HG03378 (cell line): ENCODE measurements at regions not wholly inside any gene's neighbourhood (a gene's known extent, or its start where the extent isn't known, plus 50 kb on each side); places are given as distances from the start of the nearest gene placed in this dataset.
"Not testable (repeated sequence)": the region's sequence is repeated elsewhere in the genome, so short reads cannot be mapped to it uniquely, and the experiment has no call there.

Experiments used
- ATAC-seq: cut with Tn5 transposase; IDR thresholded peaks from one replicate; pipeline ENCODE4 v1.9.1; 2021; ENCODE audit warnings: mild to moderate bottlenecking, moderate library complexity; ENCODE audit not compliant: unreplicated experiment

- no peak for ATAC-seq
Measured at GRCh38 chr6:132199343-132199742, 201.9 kb downstream of the MOXD1 start.

GRCh38 chr6:132198896-132199295 is 202.4 kb downstream of the MOXD1 start:
- ATAC-seq = no peak

GRCh38 chr6:132198040-132198439 is 203.2 kb downstream of the MOXD1 start:
- no peak for ATAC-seq

- no peak for ATAC-seq
Measured at GRCh38 chr6:132194529-132194928, 206.7 kb downstream of the MOXD1 start.

GRCh38 chr6:132192631-132193030 is 208.6 kb downstream of the MOXD1 start:
- ATAC-seq = no peak

- peak; percentile 12 for ATAC-seq
Measured at GRCh38 chr6:132190815-132191175, 210.5 kb downstream of the MOXD1 start.

- peak; percentile 86 for ATAC-seq
Measured at GRCh38 chr6:132190097-132190814, 211.0 kb downstream of the MOXD1 start.

GRCh38 chr6:132188556-132189264 is 212.6 kb downstream of the MOXD1 start:
- ATAC-seq = no peak

- no peak for ATAC-seq
Measured at GRCh38 chr6:132187816-132188215, 213.5 kb downstream of the MOXD1 start.

GRCh38 chr6:132184966-132185365 is 216.3 kb downstream of the MOXD1 start:
- not testable (repeated sequence) for ATAC-seq

- no peak for ATAC-seq
Measured at GRCh38 chr6:132179955-132180354, 221.3 kb downstream of the MOXD1 start.

GRCh38 chr6:132174919-132175318 is 223.7 kb upstream of the CCN2 start:
- no peak for ATAC-seq

- ATAC-seq = no peak
Measured at GRCh38 chr6:132168961-132169360, 217.8 kb upstream of the CCN2 start.

GRCh38 chr6:132167929-132168892 is 217.0 kb upstream of the CCN2 start:
- no peak for ATAC-seq

- ATAC-seq = no peak
Measured at GRCh38 chr6:132166526-132167051, 215.4 kb upstream of the CCN2 start.

- no peak for ATAC-seq
Measured at GRCh38 chr6:132165677-132166076, 214.5 kb upstream of the CCN2 start.

- ATAC-seq = no peak
Measured at GRCh38 chr6:132161283-132161682, 210.1 kb upstream of the CCN2 start.

- no peak for ATAC-seq
Measured at GRCh38 chr6:132153221-132153898, 202.2 kb upstream of the CCN2 start.

- ATAC-seq = no peak
Measured at GRCh38 chr6:132147530-132148011, 196.4 kb upstream of the CCN2 start.

- no peak for ATAC-seq
Measured at GRCh38 chr6:132144456-132144855, 193.3 kb upstream of the CCN2 start.
